NCI-H345 treated with DMSO at 0.1 percent for 48 hours (cell line): ENCODE measurements at regions not wholly inside any gene's neighbourhood (a gene's known extent, or its start where the extent isn't known, plus 50 kb on each side); places are given as distances from the start of the nearest gene placed in this dataset.
A peak's percentile ranks its signal among the peaks of the same experiment; 100 is the strongest.
"Not testable (repeated sequence)": the region's sequence is repeated elsewhere in the genome, so short reads cannot be mapped to it uniquely, and the experiment has no call there.

ENCODE experiments used
- DNase-seq: peaks from one replicate; lab custom pipeline; 2025; ENCODE audit not compliant: unreplicated experiment; lab: John Stamatoyannopoulos, UW

- DNase-seq: no peak
These were observed 201.6 kb upstream of the B3GAT1 start for GRCh38 chr11:134613646-134614045.

GRCh38 chr11:134612140-134613030 is 200.3 kb upstream of the B3GAT1 start:
- no peak for DNase-seq

GRCh38 chr11:134611537-134611936 is 199.5 kb upstream of the B3GAT1 start:
- DNase-seq: no peak

GRCh38 chr11:134610116-134610910 is 198.3 kb upstream of the B3GAT1 start:
- DNase-seq: no peak

- no peak for DNase-seq
These were observed 197.5 kb upstream of the B3GAT1 start for GRCh38 chr11:134609361-134610115.

GRCh38 chr11:134607963-134608750 is 196.1 kb upstream of the B3GAT1 start:
- DNase-seq: peak; percentile 18

- DNase-seq: no peak
These were observed 194.2 kb upstream of the B3GAT1 start for GRCh38 chr11:134606251-134606650.

- no peak for DNase-seq
These were observed 192.8 kb upstream of the B3GAT1 start for GRCh38 chr11:134604886-134605285.

- DNase-seq: no peak
These were observed 187.3 kb upstream of the B3GAT1 start for GRCh38 chr11:134599299-134599771.

GRCh38 chr11:134598368-134598767 is 186.3 kb upstream of the B3GAT1 start:
- no peak for DNase-seq

GRCh38 chr11:134597452-134597851 is 185.4 kb upstream of the B3GAT1 start:
- no peak for DNase-seq

GRCh38 chr11:134596404-134596803 is 184.4 kb upstream of the B3GAT1 start:
- DNase-seq: no peak

GRCh38 chr11:134592391-134592990 is 180.4 kb upstream of the B3GAT1 start:
- no peak for DNase-seq

- DNase-seq: no peak
These were observed 179.3 kb upstream of the B3GAT1 start for GRCh38 chr11:134591338-134591737.

- DNase-seq: no peak
These were observed 177.1 kb upstream of the B3GAT1 start for GRCh38 chr11:134589129-134589528.

- not testable (repeated sequence) for DNase-seq
These were observed 176.5 kb upstream of the B3GAT1 start for GRCh38 chr11:134588460-134589110.

GRCh38 chr11:134587345-134587744 is 175.3 kb upstream of the B3GAT1 start:
- DNase-seq: no peak

- no peak for DNase-seq
These were observed 174.7 kb upstream of the B3GAT1 start for GRCh38 chr11:134586726-134587125.
